H7 (cell line): ENCODE measurements at regions not wholly inside any gene's neighbourhood (a gene's known extent, or its start where the extent isn't known, plus 50 kb on each side); places are given as distances from the start of the nearest gene placed in this dataset.

Source experiments
- DNase-seq: peaks from one replicate; pipeline ENCODE4 v3.0.0; 2012
- H3K27me3 ChIP-seq: 2 replicates; pipeline ENCODE4 v1.6.0; 2011; ENCODE audit warnings: mild to moderate bottlenecking, low read length; ENCODE audit not compliant: control insufficient read depth, insufficient read depth
- H3K36me3 ChIP-seq: replicated peaks from 2 replicates; pipeline ENCODE4 v1.5.1; 2011; ENCODE audit warnings: low read length; ENCODE audit not compliant: control insufficient read depth, insufficient read depth
- H3K4me3 ChIP-seq: 2 replicates; pipeline ENCODE4 v1.5.1; 2011; ENCODE audit warnings: low read depth, mild to moderate bottlenecking, control low read depth, low read length, moderate library complexity; ENCODE audit not compliant: insufficient read depth

DNA sequence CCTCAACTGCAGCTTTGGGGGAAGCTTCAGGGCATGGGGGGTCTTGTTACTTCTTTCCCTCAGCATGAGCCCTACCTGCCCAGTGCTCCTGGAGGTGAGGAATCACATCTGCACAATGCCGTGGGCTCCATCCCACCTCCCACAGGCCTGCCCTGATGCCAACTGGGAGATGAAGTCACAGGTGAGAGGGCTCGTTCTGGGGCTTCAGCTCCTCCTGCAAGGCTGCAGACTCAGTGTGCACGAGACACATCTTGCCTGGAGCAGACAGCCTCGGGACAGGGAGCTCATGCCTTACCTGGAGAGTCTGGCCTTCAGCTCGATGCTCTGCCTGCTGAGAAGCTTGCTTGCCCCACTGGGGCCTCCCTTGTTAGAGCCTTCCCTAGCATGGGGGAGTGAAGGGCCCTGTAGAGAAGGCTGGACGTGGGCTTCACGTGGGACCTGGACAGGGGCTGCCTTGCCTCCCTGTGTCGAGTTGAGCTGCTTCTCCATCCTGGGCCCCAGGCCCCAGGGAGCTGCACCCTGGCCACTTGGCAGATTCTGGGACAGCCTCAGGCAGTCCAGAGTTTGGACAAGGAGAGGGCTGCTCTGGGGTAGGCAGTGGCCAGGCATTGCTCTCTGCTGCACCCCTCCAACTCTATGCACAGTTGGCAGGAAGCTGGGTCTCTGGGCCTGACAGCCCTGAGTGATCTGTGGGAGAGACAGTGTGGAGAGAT lies 171.4 kb downstream of the KIF26A start:
- no peak for DNase-seq
- no peaks in the 10 kb centered on the region for H3K36me3 ChIP-seq
- no peak overlapping the region for H3K4me3 ChIP-seq

GRCh38 chr14:104311358-104311757 lies 173.0 kb downstream of the KIF26A start:
- no peaks in the 10 kb centered on the region for H3K27me3 ChIP-seq
- DNase-seq = no peak
- H3K4me3 ChIP-seq = no peak overlapping the region
- no peaks in the 10 kb centered on the region for H3K36me3 ChIP-seq

More for the DNA sequence above, 171.4 kb downstream of the KIF26A start:
- no peaks in the 10 kb centered on the region for H3K27me3 ChIP-seq

- DNase-seq = no peak
These were observed 175.3 kb downstream of the KIF26A start for GRCh38 chr14:104313674-104314073.

GRCh38 chr14:104314251-104314941 lies 176.0 kb downstream of the KIF26A start:
- H3K36me3 ChIP-seq = no peaks in the 10 kb centered on the region
- no peaks in the 10 kb centered on the region for H3K27me3 ChIP-seq
- DNase-seq = peak; percentile 35
- H3K4me3 ChIP-seq = no peak overlapping the region

More at GRCh38 chr14:104313674-104314073, 175.3 kb downstream of the KIF26A start:
- no peak overlapping the region for H3K4me3 ChIP-seq
- H3K36me3 ChIP-seq = no peaks in the 10 kb centered on the region
- no peaks in the 10 kb centered on the region for H3K27me3 ChIP-seq

DNA sequence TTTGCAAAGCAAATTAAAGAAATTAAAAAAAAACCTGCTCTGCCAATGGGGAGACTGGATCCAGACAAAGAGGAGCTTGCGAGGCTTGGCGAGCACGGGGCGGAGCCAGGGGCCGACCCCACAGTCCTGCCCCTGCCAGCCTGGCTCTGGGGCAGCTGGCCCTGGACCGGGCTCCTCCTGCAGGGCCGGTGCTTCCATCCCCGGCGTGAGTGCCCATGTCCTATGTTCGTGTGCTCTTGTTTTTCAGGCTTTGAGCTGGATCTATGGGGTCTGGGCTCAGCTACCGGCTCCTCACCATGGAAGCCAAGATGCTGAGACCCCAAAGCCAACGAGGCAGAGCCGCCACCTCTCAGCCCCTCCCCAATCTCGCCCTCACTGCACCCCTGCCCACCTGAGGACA lies 176.8 kb downstream of the KIF26A start:
- no peaks in the 10 kb centered on the region for H3K36me3 ChIP-seq
- no peaks in the 10 kb centered on the region for H3K27me3 ChIP-seq
- DNase-seq = peak; percentile 68
- no peak overlapping the region for H3K4me3 ChIP-seq

GRCh38 chr14:104315625-104316024 lies 177.2 kb downstream of the KIF26A start:
- Histone ChIP-seq H3K27me3 (no peaks in the 10 kb centered on the region), H3K4me3 (no peak overlapping the region), H3K36me3 (no peaks in the 10 kb centered on the region)
- DNase-seq = peak; percentile 25

DNA sequence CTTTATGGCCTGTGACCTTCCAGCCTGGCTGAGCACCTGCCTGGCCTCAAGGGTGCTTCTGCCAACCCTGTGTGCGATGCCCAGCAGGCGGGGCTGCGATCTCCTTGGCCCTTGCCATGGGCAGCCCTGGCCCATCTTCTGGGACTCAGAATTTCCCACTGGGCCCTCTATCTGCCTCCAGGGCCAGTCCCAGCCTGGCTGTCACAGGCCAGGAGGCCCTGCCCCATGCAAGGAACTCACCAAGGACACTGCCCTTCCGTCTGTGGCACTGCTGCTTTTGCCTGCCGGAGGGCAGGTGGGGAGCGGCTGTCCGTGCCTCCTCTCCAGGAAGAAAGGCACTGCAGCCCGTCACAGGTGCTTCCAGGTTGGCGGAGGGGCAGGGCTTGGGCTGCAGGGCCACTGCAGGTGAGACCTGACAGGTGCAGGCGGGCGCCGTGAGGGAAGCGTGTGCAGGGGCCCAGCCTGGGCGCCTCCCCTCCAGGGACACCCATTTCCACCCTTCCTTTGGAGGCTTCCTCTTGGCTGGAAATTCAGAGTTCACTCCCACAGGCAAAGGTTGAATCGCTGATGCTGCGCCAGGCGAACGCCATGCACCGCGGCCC lies 177.8 kb downstream of the KIF26A start:
- no peak overlapping the region for H3K4me3 ChIP-seq
- H3K36me3 ChIP-seq = no peaks in the 10 kb centered on the region
- DNase-seq = peak; percentile 28
- H3K27me3 ChIP-seq = no peaks in the 10 kb centered on the region

GRCh38 chr14:104316723-104317491 lies 178.5 kb downstream of the KIF26A start:
- no peaks in the 10 kb centered on the region for H3K36me3 ChIP-seq
- no peaks in the 10 kb centered on the region for H3K27me3 ChIP-seq
- peak; percentile 48 for DNase-seq
- no peak overlapping the region for H3K4me3 ChIP-seq

DNA sequence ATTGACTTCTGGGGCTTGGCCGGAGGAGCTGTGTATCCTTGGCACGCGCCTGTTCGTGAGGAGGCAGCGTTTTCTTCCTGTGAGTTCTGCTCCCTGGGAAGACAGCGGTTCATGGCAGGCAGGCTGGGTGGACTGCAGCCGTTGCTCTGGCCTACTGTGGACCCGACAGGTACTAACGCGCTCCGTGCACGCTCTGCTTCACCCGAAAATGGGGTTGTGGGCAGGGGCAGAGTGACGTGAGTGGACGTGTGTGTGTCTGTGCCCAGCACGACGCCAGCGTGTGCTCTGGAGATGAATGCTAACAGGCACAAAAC lies 179.1 kb downstream of the KIF26A start:
- H3K36me3 ChIP-seq = no peaks in the 10 kb centered on the region

GRCh38 chr14:104317975-104318557 lies 179.7 kb downstream of the KIF26A start:
- DNase-seq = peak; percentile 41
- H3K27me3 ChIP-seq = no peaks in the 10 kb centered on the region
- no peaks in the 10 kb centered on the region for H3K36me3 ChIP-seq
- no peak overlapping the region for H3K4me3 ChIP-seq

More for the DNA sequence above, 179.1 kb downstream of the KIF26A start:
- Histone ChIP-seq H3K27me3 (no peaks in the 10 kb centered on the region), H3K4me3 (no peak overlapping the region)
- DNase-seq = no peak

GRCh38 chr14:104318558-104319490 lies 180.4 kb downstream of the KIF26A start:
- Histone ChIP-seq H3K36me3 (no peaks in the 10 kb centered on the region), H3K27me3 (no peaks in the 10 kb centered on the region), H3K4me3 (no peak overlapping the region)
- DNase-seq = peak; percentile 42

- Histone ChIP-seq H3K4me3 (no peak overlapping the region), H3K36me3 (no peaks in the 10 kb centered on the region), H3K27me3 (no peaks in the 10 kb centered on the region)
- peak; percentile 51 for DNase-seq
These were observed 181.3 kb downstream of the KIF26A start for GRCh38 chr14:104319491-104320241.

DNA sequence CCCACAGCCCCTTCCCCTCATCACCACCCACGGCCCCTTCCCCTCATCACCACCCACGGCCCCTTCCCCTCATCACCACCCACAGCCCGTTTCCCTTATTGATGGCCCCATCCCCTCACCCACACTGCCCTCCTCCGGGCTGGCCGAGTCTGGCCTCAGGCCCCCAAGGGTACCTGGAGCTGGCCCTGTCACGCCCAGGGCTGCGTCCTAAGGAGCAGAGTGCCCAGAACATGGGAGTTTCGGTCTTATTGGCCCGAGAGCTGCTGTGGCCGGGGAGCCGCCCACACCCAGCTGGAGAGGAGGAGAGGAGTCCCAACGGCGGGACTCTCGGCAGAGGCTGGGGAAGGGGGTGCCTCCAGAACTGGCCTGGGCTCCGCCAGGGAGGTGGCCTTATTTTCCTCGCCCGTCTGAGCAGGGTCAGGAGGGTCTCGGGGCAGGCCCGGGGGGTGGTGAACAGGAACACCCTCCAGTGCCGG lies 182.3 kb downstream of the KIF26A start:
- H3K4me3 ChIP-seq = no peak overlapping the region
- peak; percentile 65 for DNase-seq
- H3K27me3 ChIP-seq = no peaks in the 10 kb centered on the region
- H3K36me3 ChIP-seq = no peaks in the 10 kb centered on the region
